Heart left ventricle (tissue), 13 donors: ENCODE measurements at regions not wholly inside any gene's neighbourhood (a gene's known extent, or its start where the extent isn't known, plus 50 kb on each side); places are given as distances from the start of the nearest gene placed in this dataset.

Experiments used
- POLR2A ChIP-seq, 2 donors: fragments of 450-650 bp; IDR thresholded peaks; one replicate each; pipeline ENCODE4 v1.6.1; 2017; ENCODE audit warnings: antibody characterized with exemption in 2 of 2, mild to moderate bottlenecking in 2 of 2, moderate library complexity in 2 of 2
- TF ChIP-seq, protein P1 (sequence below), 12 donors: fragments of 200-600 bp; sonication (generic) in 4 of 12; IDR thresholded peaks; one replicate each; pipeline versions ENCODE4 v1.5.0 to v1.8.0; 2018 to 2022; ENCODE audit warnings: antibody characterized with exemption in 12 of 12, mild to moderate bottlenecking in 5 of 12
- donor health status: ischemic (EF 13 %, LVEDD 7.1; RV severe dilation, severe dysfunction).
- donor health status: DM: no; HTN: yes; CAD: no.
- donor health status: DM: no; HTN: no; CAD: no.
- donor health status: ischemic (EF 25% LVEDD 6.9; RV normal size, moderate dysfunction).
- donor health status: ischemic (EF 25% LVEDD 5.7; RV mildly dilated, moderate dysfunction).
- donor health status: ischemic (EF 35%, LVEDD 5.7; RV mildly dilated, moderate dysfunction).
- donor health status: nonischemic (EF 11% LVEDD 7.7; RV severe dilation, severe dysfunction).
- donor health status: DM: yes; HTN: yes; CAD: no.
- donor health status: PGD.
- donor health status: ischemic (EF 29% LVEDD 5.4; RV normal size, mild dysfunction).
- donor health status: nonischemic (EF 23%, LVEDD 6.1; RV moderate dilation, normal function).

DNA sequence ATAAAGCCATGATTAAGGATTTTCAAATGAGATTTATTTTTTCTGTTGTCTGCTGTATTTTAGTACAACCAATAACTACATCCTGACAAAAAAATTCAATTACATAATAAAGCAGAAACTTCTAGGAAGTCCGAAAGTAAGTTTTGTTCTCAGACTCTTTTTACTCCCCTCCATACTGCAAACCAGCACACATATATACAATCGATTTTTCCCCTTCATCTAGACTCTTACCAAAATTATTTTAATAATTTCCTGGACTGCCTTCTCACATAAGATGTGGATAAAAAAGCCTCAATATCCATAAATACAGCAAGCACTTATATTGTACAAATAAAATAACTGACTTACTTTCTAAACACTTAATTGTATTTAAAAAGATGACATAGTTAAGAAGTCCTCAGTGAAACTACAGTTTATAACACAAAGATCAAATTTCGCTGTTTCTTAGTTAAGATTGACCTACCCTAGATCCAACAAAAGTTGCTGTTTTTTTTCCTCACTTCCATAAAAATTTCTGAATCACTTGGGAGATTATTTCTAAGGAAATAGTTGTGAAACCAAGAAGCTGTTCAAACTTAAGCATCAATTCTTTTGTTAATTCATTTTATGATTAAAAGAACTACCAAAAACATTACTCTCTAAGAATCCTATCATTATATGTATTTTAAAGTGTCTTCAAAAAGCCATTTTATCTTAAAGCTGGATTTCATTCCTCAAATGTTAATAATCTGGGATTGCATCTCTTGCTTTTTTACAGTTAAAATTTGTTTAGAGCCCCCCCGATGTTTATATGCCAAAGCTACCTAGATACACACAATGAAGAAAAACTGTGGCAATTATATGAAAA, 74.7 kb upstream of the IFNE start:
- TF ChIP-seq, protein P1, sequence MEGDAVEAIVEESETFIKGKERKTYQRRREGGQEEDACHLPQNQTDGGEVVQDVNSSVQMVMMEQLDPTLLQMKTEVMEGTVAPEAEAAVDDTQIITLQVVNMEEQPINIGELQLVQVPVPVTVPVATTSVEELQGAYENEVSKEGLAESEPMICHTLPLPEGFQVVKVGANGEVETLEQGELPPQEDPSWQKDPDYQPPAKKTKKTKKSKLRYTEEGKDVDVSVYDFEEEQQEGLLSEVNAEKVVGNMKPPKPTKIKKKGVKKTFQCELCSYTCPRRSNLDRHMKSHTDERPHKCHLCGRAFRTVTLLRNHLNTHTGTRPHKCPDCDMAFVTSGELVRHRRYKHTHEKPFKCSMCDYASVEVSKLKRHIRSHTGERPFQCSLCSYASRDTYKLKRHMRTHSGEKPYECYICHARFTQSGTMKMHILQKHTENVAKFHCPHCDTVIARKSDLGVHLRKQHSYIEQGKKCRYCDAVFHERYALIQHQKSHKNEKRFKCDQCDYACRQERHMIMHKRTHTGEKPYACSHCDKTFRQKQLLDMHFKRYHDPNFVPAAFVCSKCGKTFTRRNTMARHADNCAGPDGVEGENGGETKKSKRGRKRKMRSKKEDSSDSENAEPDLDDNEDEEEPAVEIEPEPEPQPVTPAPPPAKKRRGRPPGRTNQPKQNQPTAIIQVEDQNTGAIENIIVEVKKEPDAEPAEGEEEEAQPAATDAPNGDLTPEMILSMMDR (IDR thresholded peaks at IDR 0.05), result no peak
- TF ChIP-seq POLR2A (IDR thresholded peaks at IDR 0.05), result no peak
